ENCODE measurements at regions not wholly inside any gene's neighbourhood (a gene's known extent, or its start where the extent isn't known, plus 50 kb on each side); places are given as distances from the start of the nearest gene placed in this dataset.

DNA sequence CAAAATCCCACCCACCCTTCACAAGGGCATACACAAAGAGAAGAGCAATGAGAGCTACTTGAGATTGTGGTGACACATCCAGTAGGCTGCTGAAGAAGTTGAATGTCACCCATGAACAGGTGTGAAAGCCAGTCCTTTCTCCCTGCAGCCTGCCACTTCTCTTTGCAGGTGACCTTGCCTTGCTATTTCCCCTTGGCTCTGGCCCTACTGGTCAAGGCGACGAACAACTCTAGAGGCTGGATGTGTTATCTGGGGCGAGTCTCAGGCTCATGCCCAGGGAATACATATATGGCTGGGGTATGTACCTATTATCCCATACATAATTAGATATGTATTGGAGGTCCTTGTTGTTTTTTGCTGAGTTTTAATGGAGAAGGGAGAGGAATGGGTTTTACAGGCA, 70.2 kb upstream of the EGLN3 start:
- TF ChIP-seq CTCF (IDR thresholded peaks at IDR 0.05; ENCODE audit: low read depth, low read length) = no peak
- no peak for TF ChIP-seq EZH2phosphoT487 (IDR thresholded peaks at IDR 0.05; ENCODE audit: low read depth)

Measured in OCI-LY3 (cell line).